IMR-90 (cell line): ENCODE measurements at regions not wholly inside any gene's neighbourhood (a gene's known extent, or its start where the extent isn't known, plus 50 kb on each side); places are given as distances from the start of the nearest gene placed in this dataset.

Experiments used
- BHLHE40 ChIP-seq: fragments of 150-350 bp; IDR thresholded peaks from 2 replicates; pipeline ENCODE4 v1.6.1; 2016; ENCODE audit warnings: mild to moderate bottlenecking, low read depth, low read length
- CEBPB ChIP-seq: IDR thresholded peaks from 2 replicates; pipeline ENCODE4 v1.6.1; 2012; ENCODE audit warnings: low read depth, low read length, improper control_type of control experiment
- CHD1 ChIP-seq: IDR thresholded peaks from 2 replicates; pipeline ENCODE4 v1.6.1; 2012; ENCODE audit warnings: low read depth, low read length, improper control_type of control experiment
- CTCF ChIP-seq: conservative IDR thresholded peaks from 2 replicates; pipeline ENCODE4 v1.5.1; 2012; ENCODE audit warnings: mild to moderate bottlenecking, low read depth, low read length, improper control_type of control experiment
- ELK1 ChIP-seq: fragments of 150-350 bp; IDR thresholded peaks from 2 replicates; pipeline ENCODE4 v1.6.1; 2016; ENCODE audit warnings: low read depth, mild to moderate bottlenecking, low read length, moderate library complexity, borderline replicate concordance
- FOS ChIP-seq: fragments of 150-350 bp; IDR thresholded peaks from 2 replicates; pipeline ENCODE4 v1.6.1; 2016; ENCODE audit warnings: low read depth, low read length
- MAFK ChIP-seq: IDR thresholded peaks from 2 replicates; pipeline ENCODE4 v1.6.1; 2012; ENCODE audit warnings: low read depth, low read length, improper control_type of control experiment
- MAZ ChIP-seq: IDR thresholded peaks from 2 replicates; pipeline ENCODE4 v1.6.1; 2012; ENCODE audit warnings: low read depth, mild to moderate bottlenecking, low read length, improper control_type of control experiment, moderate library complexity, borderline replicate concordance
- MXI1 ChIP-seq: IDR thresholded peaks from 2 replicates; pipeline ENCODE4 v1.6.1; 2012; ENCODE audit warnings: low read depth, mild to moderate bottlenecking, low read length, moderate library complexity, borderline replicate concordance
- POLR2A ChIP-seq: IDR thresholded peaks from 2 replicates; pipeline ENCODE4 v1.6.1; 2012; ENCODE audit warnings: mild to moderate bottlenecking, low read depth, low read length
- RAD21 ChIP-seq: IDR thresholded peaks from 2 replicates; pipeline ENCODE4 v1.6.1; 2012; ENCODE audit warnings: low read length, improper control_type of control experiment
- RCOR1 ChIP-seq: IDR thresholded peaks from 2 replicates; pipeline ENCODE4 v1.6.1; 2012; ENCODE audit warnings: mild to moderate bottlenecking, low read length, improper control_type of control experiment; ENCODE audit not compliant: insufficient replicate concordance
- RFX5 ChIP-seq: IDR thresholded peaks from 2 replicates; pipeline ENCODE4 v1.8.0; 2012; ENCODE audit warnings: low read depth, mild to moderate bottlenecking, low read length, moderate library complexity
- SMC3 ChIP-seq: fragments of 150-350 bp; IDR thresholded peaks from 2 replicates; pipeline ENCODE4 v1.6.1; 2016; ENCODE audit warnings: low read depth, mild to moderate bottlenecking, antibody characterized with exemption, low read length, moderate library complexity

GRCh38 chr10:129371541-129371940 lies 95.5 kb upstream of the MGMT start:
- TF ChIP-seq CTCF, result no peak
- no peak for TF ChIP-seq BHLHE40
- no peak for TF ChIP-seq FOS
- no peak for TF ChIP-seq SMC3
- TF ChIP-seq RAD21, result no peak
- TF ChIP-seq RFX5, result no peak
- no peak for TF ChIP-seq CHD1
- TF ChIP-seq MAZ, result no peak
- TF ChIP-seq POLR2A, result no peak
- TF ChIP-seq RCOR1, result no peak
- TF ChIP-seq ELK1, result no peak
- no peak for TF ChIP-seq MAFK
- no peak for TF ChIP-seq CEBPB
- TF ChIP-seq MXI1, result no peak
